MCF 10A (cell line): ENCODE measurements at regions not wholly inside any gene's neighbourhood (a gene's known extent, or its start where the extent isn't known, plus 50 kb on each side); places are given as distances from the start of the nearest gene placed in this dataset.
A peak's percentile ranks its signal among the peaks of the same experiment; 100 is the strongest.

Experiments used
- BruUV-seq: library from RNA; stranded (reverse); fragments of 400-500 nt; replicated peaks from 2 replicates; lab custom pipeline; 2021; lab: Mats Ljungman, UMichigan
- CTCF ChIA-PET: fragments of 300-600 bp; sonication (Branson Sonifier 250); formaldehyde crosslinking; extraction: SDS; loops from one replicate; lab custom pipeline; 2021; ENCODE audit warnings: antibody characterized with exemption, inconsistent platforms; lab: Yijun Ruan, JAX
- POLR2A ChIA-PET: fragments of 300-600, 350-650 bp; sonication (Branson Sonifier 250); formaldehyde crosslinking; extraction: SDS; loops from one replicate; lab custom pipeline; 2020; ENCODE audit warnings: antibody characterized with exemption, inconsistent platforms; lab: Yijun Ruan, JAX
- DNase-seq: peaks from one replicate; pipeline ENCODE4 v3.0.0-alpha.2; 2018; ENCODE audit not compliant: unreplicated experiment
- H3K27ac Mint-ChIP-seq: one replicate; pipeline ENCODE4 v1.8.0; 2022; ENCODE audit warnings: mild to moderate bottlenecking, low read depth, mixed read lengths; ENCODE audit not compliant: unreplicated experiment
- H3K27me3 Mint-ChIP-seq: one replicate; pipeline ENCODE4 v1.8.0; 2022; ENCODE audit warnings: mixed read lengths; ENCODE audit not compliant: insufficient read depth, unreplicated experiment
- H3K36me3 Mint-ChIP-seq: one replicate; pipeline ENCODE4 v1.8.0; 2022; ENCODE audit warnings: mild to moderate bottlenecking, moderate library complexity, mixed read lengths; ENCODE audit not compliant: insufficient read depth, unreplicated experiment
- H3K4me1 Mint-ChIP-seq: one replicate; pipeline ENCODE4 v1.8.0; 2022; ENCODE audit warnings: mixed read lengths; ENCODE audit not compliant: insufficient read depth, unreplicated experiment
- H3K4me3 Mint-ChIP-seq: one replicate; pipeline ENCODE4 v1.8.0; 2022; ENCODE audit warnings: mild to moderate bottlenecking, moderate library complexity, mixed read lengths; ENCODE audit not compliant: unreplicated experiment
- H3K9me3 Mint-ChIP-seq: one replicate; pipeline ENCODE4 v1.8.0; 2022; ENCODE audit warnings: mixed read lengths; ENCODE audit not compliant: unreplicated experiment
- CTCF ChIP-seq: fragments of 200-600 bp; IDR thresholded peaks from one replicate; pipeline ENCODE4 v1.8.0; 2022; ENCODE audit warnings: antibody characterized with exemption, mild to moderate bottlenecking; ENCODE audit not compliant: unreplicated experiment
- intact Hi-C: fragments of 100-400 bp; cut with micrococcal nuclease; formaldehyde crosslinking; loops from 2 replicates; pipeline ENCODE4 v1.14.1; 2022

- Mint-ChIP-seq H3K36me3 (no peaks in the 10 kb centered on the region), H3K4me3 (no peak overlapping the region), H3K27ac (peak overlapping the region; percentile 9), H3K9me3 (peaks cover 5% of the 10 kb centered on the region), H3K4me1 (peaks cover 17% of the 10 kb centered on the region), H3K27me3 (no peaks in the 10 kb centered on the region)
- CTCF ChIA-PET: no interaction called here
- BruUV-seq: no TSS peak
- peak; percentile 46 for DNase-seq
- no peak for TF ChIP-seq CTCF
- intact Hi-C loops: no loop called here
- POLR2A ChIA-PET: interaction anchor here (1.0 to 2.2 kb wide), 3 partner anchors 9 to 38 kb away, joined by 3 to 10 read pairs (median 5); no protein-coding TSS in a partner anchor
These were observed 124.8 kb upstream of the ATP11B start for GRCh38 chr3:182668541-182668940.

GRCh38 chr3:182668974-182669373 lies 124.3 kb upstream of the ATP11B start:
- intact Hi-C loops: no loop called here
- BruUV-seq: no TSS peak
- POLR2A ChIA-PET: interaction anchor here (0.7 to 2.2 kb wide), 4 partner anchors 10 to 280 kb away, joined by 3 to 10 read pairs (median 4); no protein-coding TSS in a partner anchor
- Mint-ChIP-seq H3K4me3 (no peak overlapping the region), H3K27me3 (no peaks in the 10 kb centered on the region), H3K4me1 (peaks cover 17% of the 10 kb centered on the region), H3K9me3 (peaks cover 5% of the 10 kb centered on the region), H3K27ac (no peak overlapping the region), H3K36me3 (no peaks in the 10 kb centered on the region)
- CTCF ChIA-PET: no interaction called here
- no peak for DNase-seq
- no peak for TF ChIP-seq CTCF

DNA sequence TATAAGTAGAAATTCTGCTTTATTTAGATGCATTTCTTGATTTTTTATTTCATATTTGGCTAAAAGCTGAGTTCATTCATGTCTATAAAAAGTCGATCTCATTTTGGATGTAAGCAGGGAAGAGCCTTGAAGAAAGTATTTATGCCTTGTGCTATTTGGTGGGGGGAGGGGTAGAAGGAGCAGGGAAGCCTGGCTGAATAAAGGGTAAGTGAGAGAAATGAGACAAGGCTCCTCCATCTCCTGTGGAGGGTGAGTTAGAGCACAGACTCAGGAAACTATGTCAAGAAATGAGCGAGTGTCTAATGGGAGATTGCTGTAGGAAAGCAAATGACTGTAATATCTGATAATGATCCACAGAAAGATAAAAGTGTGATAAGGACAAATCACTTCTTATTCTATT lies 121.8 kb upstream of the ATP11B start:
- peaks cover 5% of the 10 kb centered on the region for H3K9me3 Mint-ChIP-seq
- POLR2A ChIA-PET: interaction anchor here (0.6 kb wide), 1 partner anchor 33 kb away, joined by 3 read pairs; no protein-coding TSS in a partner anchor
- no TSS peak for BruUV-seq
- DNase-seq: no peak
- TF ChIP-seq CTCF: no peak
- intact Hi-C loops: no loop called here
- peaks cover 17% of the 10 kb centered on the region for H3K4me1 Mint-ChIP-seq
- no peak overlapping the region for H3K4me3 Mint-ChIP-seq
- CTCF ChIA-PET: interaction anchor here (0.6 to 0.7 kb wide), 2 partner anchors 11 to 21 kb away, joined by 3 to 5 read pairs; no protein-coding TSS in a partner anchor
- H3K36me3 Mint-ChIP-seq: no peaks in the 10 kb centered on the region
- H3K27me3 Mint-ChIP-seq: no peaks in the 10 kb centered on the region
- no peak overlapping the region for H3K27ac Mint-ChIP-seq

GRCh38 chr3:182671942-182672341 lies 121.4 kb upstream of the ATP11B start:
- Mint-ChIP-seq H3K27ac (no peak overlapping the region), H3K36me3 (no peaks in the 10 kb centered on the region), H3K9me3 (peaks cover 5% of the 10 kb centered on the region), H3K27me3 (no peaks in the 10 kb centered on the region), H3K4me1 (peaks cover 17% of the 10 kb centered on the region), H3K4me3 (no peak overlapping the region)
- POLR2A ChIA-PET: no interaction called here
- CTCF ChIA-PET: interaction anchor here (0.6 kb wide), 1 partner anchor 11 kb away, joined by 5 read pairs; no protein-coding TSS in a partner anchor
- no TSS peak for BruUV-seq
- intact Hi-C loops: no loop called here
- DNase-seq: peak; percentile 48
- no peak for TF ChIP-seq CTCF
